GM12878 (cell line): ENCODE measurements at regions not wholly inside any gene's neighbourhood (a gene's known extent, or its start where the extent isn't known, plus 50 kb on each side); places are given as distances from the start of the nearest gene placed in this dataset.

Experiments used
- ATAC-seq: fragments of 200-7000 bp; cut with Tn5 transposase; 3 replicates; pipeline ENCODE4 v1.9.1; 2020; ENCODE audit warnings: mild to moderate bottlenecking, moderate library complexity
- BruUV-seq: library from RNA; stranded (reverse); fragments of 400-500 nt; replicated peaks from 2 replicates; lab custom pipeline; 2021; lab: Mats Ljungman, UMichigan
- CTCF ChIA-PET: fragments of 300-600 bp; sonication (Branson Sonifier 250); formaldehyde crosslinking; extraction: SDS; loops from one replicate; lab custom pipeline; 2021; ENCODE audit warnings: inconsistent platforms; lab: Yijun Ruan, JAX
- POLR2A ChIA-PET: fragments of 350-600 bp; formaldehyde crosslinking; extraction: SDS; loops from one replicate; lab custom pipeline; 2021; ENCODE audit warnings: inconsistent platforms; lab: Charles Lee
- RAD21 ChIA-PET: fragments of 300-600 bp; sonication (Branson Sonifier 250); formaldehyde crosslinking; loops from one replicate; lab custom pipeline; 2023; ENCODE audit warnings: antibody characterized with exemption; ENCODE audit not compliant: unreplicated experiment; lab: Charles Lee
- SMC1A ChIA-PET: fragments of 300-600 bp; sonication (Branson Sonifier 250); formaldehyde crosslinking; loops from one replicate; lab custom pipeline; 2023; ENCODE audit not compliant: unreplicated experiment, uncharacterized antibody; lab: Charles Lee
- DNase-seq: peaks from one replicate; pipeline ENCODE4 v3.0.0-alpha.2; 2011; ENCODE audit warnings: low read depth, low spot score
- FAIRE-seq: peaks from 3 replicates; lab custom pipeline; 2011; peaks lifted over from hg19 to GRCh38; lab: Jason Lieb, UNC
- H2AFZ ChIP-seq: 2 replicates; pipeline ENCODE4 v1.6.0; 2011; ENCODE audit warnings: low read depth, low read length, control low read depth; ENCODE audit not compliant: control insufficient read depth
- H3K27ac ChIP-seq: 2 replicates; pipeline ENCODE4 v1.5.1; 2011; ENCODE audit warnings: control low read depth; ENCODE audit not compliant: control insufficient read depth, insufficient read depth
- H3K27me3 ChIP-seq, 2 experiments: replicated peaks in 1 of 2; 2 replicates each; pipeline versions ENCODE4 v1.6.0 to v1.6.1; 2011; ENCODE audit warnings: low read length in 1 of 2; ENCODE audit not compliant: control insufficient read depth in 2 of 2, insufficient read depth in 2 of 2
- H3K36me3 ChIP-seq, 2 experiments: 2 replicates each; pipeline ENCODE4 v1.5.1; 2011; ENCODE audit warnings: low read length in 1 of 2; ENCODE audit not compliant: control insufficient read depth in 2 of 2, insufficient read depth in 2 of 2
- H3K4me1 ChIP-seq: 2 replicates; pipeline ENCODE4 v1.6.1; 2011; ENCODE audit warnings: mild to moderate bottlenecking, low read length, moderate library complexity, mixed read lengths; ENCODE audit not compliant: control insufficient read depth, insufficient read depth
- H3K4me2 ChIP-seq: 2 replicates; pipeline ENCODE4 v1.6.0; 2011; ENCODE audit warnings: control low read depth; ENCODE audit not compliant: control insufficient read depth, insufficient read depth
- H3K4me3 ChIP-seq: fragments of 200-600 bp; sonication (generic); 2 replicates; pipeline ENCODE4 v1.5.1; 2016
- H3K79me2 ChIP-seq: 2 replicates; pipeline ENCODE4 v1.6.0; 2011; ENCODE audit warnings: low read length; ENCODE audit not compliant: control insufficient read depth, insufficient read depth
- H3K9ac ChIP-seq: 2 replicates; pipeline ENCODE4 v1.8.0; 2011; ENCODE audit warnings: low read length, control low read depth, mixed read lengths; ENCODE audit not compliant: control insufficient read depth, insufficient read depth
- H3K9me3 ChIP-seq: replicated peaks from 3 replicates; pipeline ENCODE4 v1.5.1; 2011; ENCODE audit warnings: mild to moderate bottlenecking, low read length; ENCODE audit not compliant: control insufficient read depth, insufficient read depth
- H4K20me1 ChIP-seq: 2 replicates; pipeline ENCODE4 v1.6.0; 2011; ENCODE audit not compliant: control insufficient read depth, insufficient read depth
- EGR1 ChIP-seq, 2 experiments: IDR thresholded peaks; 1 replicate in 1 of 2; 2 replicates in 1 of 2; pipeline ENCODE4 v1.6.1; 2011 to 2012; ENCODE audit warnings: low read depth in 2 of 2, low read length in 2 of 2, borderline replicate concordance in 1 of 2, mild to moderate bottlenecking in 1 of 2, moderate library complexity in 1 of 2
- HDAC6 ChIP-seq: fragments of 200-600 bp; sonication (generic); IDR thresholded peaks from one replicate; pipeline ENCODE4 v1.8.0; 2017; ENCODE audit warnings: antibody characterized with exemption; ENCODE audit not compliant: unreplicated experiment
- NFIC ChIP-seq: IDR thresholded peaks from 2 replicates; pipeline ENCODE4 v1.6.1; 2012; ENCODE audit warnings: low read depth, mild to moderate bottlenecking, inconsistent platforms, low read length, moderate library complexity
- NR2C1 ChIP-seq: fragments of 450-650 bp; IDR thresholded peaks from 2 replicates; pipeline ENCODE4 v1.6.1; 2017; ENCODE audit warnings: antibody characterized with exemption, mild to moderate bottlenecking, moderate library complexity
- SIN3A ChIP-seq: IDR thresholded peaks from 2 replicates; pipeline ENCODE4 v1.6.1; 2012; ENCODE audit warnings: low read depth, low read length, improper control_type of control experiment
- STAT3 ChIP-seq: IDR thresholded peaks from 2 replicates; pipeline ENCODE4 v1.6.1; 2011; ENCODE audit warnings: low read depth, low read length, improper control_type of control experiment
- TCF7 ChIP-seq: IDR thresholded peaks from 2 replicates; pipeline ENCODE4 v1.6.1; 2014; ENCODE audit warnings: antibody characterized with exemption, borderline replicate concordance
- ZNF687 ChIP-seq: fragments of 450-650 bp; IDR thresholded peaks from 2 replicates; pipeline ENCODE4 v1.6.1; 2017; ENCODE audit warnings: mild to moderate bottlenecking, moderate library complexity
- ZZZ3 ChIP-seq: IDR thresholded peaks from 2 replicates; pipeline ENCODE4 v1.6.1; 2011; ENCODE audit warnings: low read depth; ENCODE audit not compliant: control insufficient read depth, insufficient read length
- WGBS: methylation state at CpG from one replicate; pipeline ENCODE4 v1.1.6; 2016; ENCODE audit warnings: low lambda C conversion rate; ENCODE audit not compliant: insufficient replicate concordance, insufficient coverage; ENCODE audit errors: missing lambda C conversion rate; 5-methylcytosine and 5-hydroxymethylcytosine counted together
- in situ Hi-C: fragments of 300-500 bp; cut with MboI; formaldehyde crosslinking; loops from 9 replicates; pipeline ENCODE4 v1.14.3; 2018; ENCODE audit warnings: mixed read lengths
- intact Hi-C: fragments of 100-400 bp; cut with micrococcal nuclease; formaldehyde crosslinking; loops from one replicate; pipeline ENCODE4 v1.14.2; 2022; ENCODE audit not compliant: unreplicated experiment
- TF ChIP-seq, protein P1 (sequence below): fragments of 450-650 bp; formaldehyde crosslinking; IDR thresholded peaks from 2 replicates; pipeline ENCODE4 v1.4.0; 2020; ENCODE audit warnings: mild to moderate bottlenecking, moderate library complexity

DNA sequence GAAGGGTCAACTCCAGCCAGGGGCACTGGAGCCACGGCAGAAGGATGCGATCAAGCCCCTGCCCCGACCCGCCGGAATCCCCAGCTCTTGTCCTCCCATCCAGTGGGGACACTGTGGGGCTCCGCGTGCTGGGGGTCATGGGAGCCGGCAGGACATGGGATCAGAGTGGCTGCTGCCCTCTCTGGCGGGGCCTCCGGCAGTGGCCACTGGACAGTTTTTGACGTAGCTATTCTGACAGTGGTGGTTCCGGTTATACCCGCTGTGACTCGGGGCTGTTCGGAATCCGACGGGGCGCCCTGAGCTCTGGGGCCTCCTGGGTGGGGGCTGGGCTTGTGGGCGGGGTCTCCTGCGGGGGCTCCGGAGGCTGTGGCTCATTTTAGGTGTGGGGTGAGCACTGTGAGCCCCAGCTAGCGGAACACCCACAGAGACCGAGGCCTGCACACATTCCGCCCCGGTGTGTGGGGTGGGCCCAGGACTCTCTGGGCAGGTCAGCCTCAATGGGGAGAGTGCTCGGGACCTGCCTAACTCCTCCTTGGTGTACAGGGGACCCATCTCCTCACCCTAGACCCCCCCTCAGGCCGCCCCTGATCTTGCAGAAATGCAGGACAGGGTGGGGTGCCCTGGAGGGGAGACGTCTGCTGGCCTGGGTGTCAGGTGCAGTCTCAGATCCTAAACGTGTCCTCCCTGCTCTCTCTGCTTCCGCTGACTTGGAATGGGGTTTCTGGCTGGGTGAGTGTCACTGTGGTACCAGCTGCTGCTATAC lies 374.2 kb downstream of the TMEM121 start (continued):
- TF ChIP-seq, protein P1, sequence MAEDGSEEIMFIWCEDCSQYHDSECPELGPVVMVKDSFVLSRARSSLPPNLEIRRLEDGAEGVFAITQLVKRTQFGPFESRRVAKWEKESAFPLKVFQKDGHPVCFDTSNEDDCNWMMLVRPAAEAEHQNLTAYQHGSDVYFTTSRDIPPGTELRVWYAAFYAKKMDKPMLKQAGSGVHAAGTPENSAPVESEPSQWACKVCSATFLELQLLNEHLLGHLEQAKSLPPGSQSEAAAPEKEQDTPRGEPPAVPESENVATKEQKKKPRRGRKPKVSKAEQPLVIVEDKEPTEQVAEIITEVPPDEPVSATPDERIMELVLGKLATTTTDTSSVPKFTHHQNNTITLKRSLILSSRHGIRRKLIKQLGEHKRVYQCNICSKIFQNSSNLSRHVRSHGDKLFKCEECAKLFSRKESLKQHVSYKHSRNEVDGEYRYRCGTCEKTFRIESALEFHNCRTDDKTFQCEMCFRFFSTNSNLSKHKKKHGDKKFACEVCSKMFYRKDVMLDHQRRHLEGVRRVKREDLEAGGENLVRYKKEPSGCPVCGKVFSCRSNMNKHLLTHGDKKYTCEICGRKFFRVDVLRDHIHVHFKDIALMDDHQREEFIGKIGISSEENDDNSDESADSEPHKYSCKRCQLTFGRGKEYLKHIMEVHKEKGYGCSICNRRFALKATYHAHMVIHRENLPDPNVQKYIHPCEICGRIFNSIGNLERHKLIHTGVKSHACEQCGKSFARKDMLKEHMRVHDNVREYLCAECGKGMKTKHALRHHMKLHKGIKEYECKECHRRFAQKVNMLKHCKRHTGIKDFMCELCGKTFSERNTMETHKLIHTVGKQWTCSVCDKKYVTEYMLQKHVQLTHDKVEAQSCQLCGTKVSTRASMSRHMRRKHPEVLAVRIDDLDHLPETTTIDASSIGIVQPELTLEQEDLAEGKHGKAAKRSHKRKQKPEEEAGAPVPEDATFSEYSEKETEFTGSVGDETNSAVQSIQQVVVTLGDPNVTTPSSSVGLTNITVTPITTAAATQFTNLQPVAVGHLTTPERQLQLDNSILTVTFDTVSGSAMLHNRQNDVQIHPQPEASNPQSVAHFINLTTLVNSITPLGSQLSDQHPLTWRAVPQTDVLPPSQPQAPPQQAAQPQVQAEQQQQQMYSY (CRISPR knock-in tag): no peak
- TF ChIP-seq NFIC: no peak
- TF ChIP-seq SIN3A: no peak

DNA sequence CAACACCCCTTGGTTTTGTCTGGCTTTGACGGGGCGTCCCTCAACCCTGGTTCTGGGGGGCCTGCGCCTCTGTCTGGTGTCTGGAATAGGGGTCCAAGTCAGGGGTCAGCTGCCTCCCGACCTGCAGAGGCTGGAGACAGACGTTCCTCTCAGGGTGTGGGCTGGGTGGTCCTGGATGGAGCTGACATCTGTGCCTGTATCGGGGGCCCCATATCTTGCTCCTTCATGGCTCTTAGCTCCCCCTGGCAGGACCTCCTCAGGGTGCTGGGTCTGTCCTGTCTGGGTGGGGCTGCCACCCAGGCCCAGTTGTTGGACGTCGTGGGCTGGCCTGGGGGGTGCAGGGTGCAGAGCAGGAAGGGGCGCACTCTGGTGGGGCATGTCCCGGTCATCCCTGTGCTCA lies 374.8 kb downstream of the TMEM121 start:
- Histone ChIP-seq H3K27me3 (no peaks in the 10 kb centered on the region), H2AFZ (no peak overlapping the region)
- no CpG with 5 or more reads among the region's 10 CpGs for WGBS
- TF ChIP-seq NR2C1 (no peak), HDAC6 (no peak), TCF7 (no peak), STAT3 (no peak), ZZZ3 (no peak), EGR1 (IDR thresholded peaks at IDR 0.05; ENCODE audit: borderline replicate concordance in 1 of 2, low read depth in 2 of 2, low read length in 2 of 2) (no peak), ZNF687 (no peak)
- TF ChIP-seq, protein P1 (CRISPR knock-in tag): no peak

More for the DNA sequence above, 374.8 kb downstream of the TMEM121 start:
- no peak overlapping the region for H3K4me3 ChIP-seq
- no peak overlapping the region for H3K9ac ChIP-seq
- no TSS peak for BruUV-seq
- no peak overlapping the region for H3K27ac ChIP-seq
- H3K4me2 ChIP-seq: no peak overlapping the region
- intact Hi-C loops (no loop called here), in situ Hi-C loops (no loop called here)
- H3K4me1 ChIP-seq: no peaks in the 10 kb centered on the region
- H3K79me2 ChIP-seq: peaks cover 33% of the 10 kb centered on the region
- no peaks in the 10 kb centered on the region for H4K20me1 ChIP-seq
- H3K36me3 ChIP-seq: no peaks in the 10 kb centered on the region
- CTCF ChIA-PET: no interaction called here
- ATAC-seq (no peak), FAIRE-seq (no peak), DNase-seq (no peak)
- no peaks in the 10 kb centered on the region for H3K9me3 ChIP-seq
- SMC1A ChIA-PET: no interaction called here
- RAD21 ChIA-PET: no interaction called here
- POLR2A ChIA-PET: no interaction called here
